B cell (primary cell): ENCODE measurements at regions not wholly inside any gene's neighbourhood (a gene's known extent, or its start where the extent isn't known, plus 50 kb on each side); places are given as distances from the start of the nearest gene placed in this dataset.

ENCODE experiments used
- ATAC-seq: fragments of 200-7000 bp; cut with Tn5 transposase; one replicate; pipeline ENCODE4 v1.10.0; 2021; ENCODE audit warnings: low read depth, mild to moderate bottlenecking, moderate number of reproducible peaks, moderate library complexity
- CTCF ChIA-PET: fragments of 350-600 bp; sonication (Branson Sonifier 250); formaldehyde crosslinking; loops from one replicate; lab custom pipeline; 2021; ENCODE audit warnings: antibody characterized with exemption, inconsistent platforms; lab: Charles Lee
- POLR2A ChIA-PET: fragments of 350-600 bp; sonication (Branson Sonifier 250); formaldehyde crosslinking; loops from one replicate; lab custom pipeline; 2021; ENCODE audit warnings: antibody characterized with exemption; lab: Charles Lee
- DNase-seq: peaks from one replicate; pipeline ENCODE4 v3.0.0; 2013
- H2AFZ ChIP-seq: 2 replicates; pipeline ENCODE4 v1.6.1; 2012; ENCODE audit warnings: mild to moderate bottlenecking, low read depth, low read length; ENCODE audit not compliant: insufficient read depth, poor library complexity, severe bottlenecking
- H3K27ac ChIP-seq, 2 donors: 1 replicate in 1 of 2; 2 replicates in 1 of 2; pipeline ENCODE4 v1.5.1; 2012 to 2013; ENCODE audit warnings: low read length in 2 of 2, mild to moderate bottlenecking in 2 of 2, moderate library complexity in 1 of 2
- H3K27me3 ChIP-seq, 4 experiments: fragments of 200-600 bp in 1 of 4; sonication (generic) in 1 of 4; replicated peaks in 1 of 4; 1 replicate in 2 of 4; 2 replicates in 2 of 4; pipeline versions ENCODE4 v1.6.1 to v1.7.0; 2013 to 2016; ENCODE audit warnings: low read length in 3 of 4, mild to moderate bottlenecking in 2 of 4, mixed read lengths in 1 of 4, moderate library complexity in 1 of 4; ENCODE audit not compliant: insufficient read depth in 4 of 4, control insufficient read depth in 3 of 4; ENCODE audit errors: control extremely low read depth in 1 of 4
- H3K36me3 ChIP-seq, 2 experiments: replicated peaks in 1 of 2; 1 replicate in 1 of 2; 2 replicates in 1 of 2; pipeline versions ENCODE4 v1.6.1 to v1.7.1; 2013; ENCODE audit warnings: low read length in 1 of 2; ENCODE audit not compliant: insufficient read depth in 2 of 2, control insufficient read depth in 1 of 2; ENCODE audit errors: control extremely low read depth in 1 of 2, extremely low read depth in 1 of 2
- H3K4me1 ChIP-seq, 2 donors: fragments of 200-600 bp in 1 of 2; sonication (generic) in 1 of 2; 1 replicate in 1 of 2; 2 replicates in 1 of 2; pipeline versions ENCODE4 v1.5.1 to v1.6.1; 2013 to 2017; ENCODE audit warnings: low read length in 2 of 2; ENCODE audit not compliant: control insufficient read depth in 2 of 2, insufficient read depth in 2 of 2
- H3K4me2 ChIP-seq: replicated peaks from 2 replicates; pipeline ENCODE3; 2012; ENCODE audit warnings: mild to moderate bottlenecking, low read depth, low read length; ENCODE audit not compliant: poor library complexity, severe bottlenecking
- H3K4me3 ChIP-seq, 5 experiments: fragments of 200-600 bp in 1 of 5; sonication (generic) in 1 of 5; 1 replicate in 3 of 5; 2 replicates in 2 of 5; pipeline versions ENCODE4 v1.5.1 to v1.7.0; 2011 to 2016; ENCODE audit warnings: low read length in 4 of 5, mild to moderate bottlenecking in 4 of 5, low read depth in 2 of 5, control low read depth in 1 of 5, moderate library complexity in 1 of 5; ENCODE audit not compliant: insufficient read depth in 1 of 5; ENCODE audit errors: control extremely low read depth in 1 of 5, extremely low read depth in 1 of 5
- H3K79me2 ChIP-seq: fragments of 200-600 bp; sonication (generic); one replicate; pipeline ENCODE4 v1.6.0; 2016; ENCODE audit warnings: low read length; ENCODE audit not compliant: control insufficient read depth, insufficient read depth
- H3K9ac ChIP-seq: fragments of 200-600 bp; sonication (generic); 2 replicates; pipeline ENCODE4 v1.6.1; 2017; ENCODE audit warnings: mild to moderate bottlenecking, low read length, moderate library complexity
- H3K9me3 ChIP-seq, 3 donors: one replicate each; pipeline versions ENCODE4 v1.6.1 to v1.7.1; 2013; ENCODE audit warnings: low read length in 2 of 3; ENCODE audit not compliant: control insufficient read depth in 2 of 3, insufficient read depth in 1 of 3; ENCODE audit errors: control extremely low read depth in 1 of 3
- H4K20me1 ChIP-seq: 2 replicates; pipeline ENCODE4 v1.6.0; 2012; ENCODE audit warnings: mild to moderate bottlenecking, low read length; ENCODE audit not compliant: insufficient read depth, control insufficient read depth, poor library complexity, severe bottlenecking
- H3K27ac Mint-ChIP-seq: one replicate; pipeline ENCODE4 v1.8.0; 2021; ENCODE audit warnings: mixed read lengths
- H3K27me3 Mint-ChIP-seq: one replicate; pipeline ENCODE4 v1.8.0; 2021; ENCODE audit warnings: mixed read lengths
- H3K4me1 Mint-ChIP-seq: one replicate; pipeline ENCODE4 v1.8.0; 2021; ENCODE audit warnings: mixed read lengths
- H3K4me3 Mint-ChIP-seq: one replicate; pipeline ENCODE4 v1.8.0; 2021; ENCODE audit warnings: mixed read lengths
- H3K9me3 Mint-ChIP-seq: one replicate; pipeline ENCODE4 v1.8.0; 2022; ENCODE audit warnings: mixed read lengths; ENCODE audit not compliant: insufficient read depth
- CTCF ChIP-seq: fragments of 200-600 bp; IDR thresholded peaks from one replicate; pipeline ENCODE4 v1.8.0; 2022; ENCODE audit warnings: antibody characterized with exemption, mild to moderate bottlenecking
- EZH2 ChIP-seq: IDR thresholded peaks from 2 replicates; pipeline ENCODE4 v1.6.1; 2012; ENCODE audit warnings: borderline replicate concordance, low read depth, mild to moderate bottlenecking, moderate library complexity, low read length; ENCODE audit not compliant: insufficient read depth, poor library complexity, severe bottlenecking
- WGBS: methylation state at CpG from one replicate; pipeline ENCODE4 v1.1.5; 2013; ENCODE audit warnings: missing lambda C conversion rate; ENCODE audit not compliant: insufficient coverage; 5-methylcytosine and 5-hydroxymethylcytosine counted together
- intact Hi-C: fragments of 100-400 bp; cut with micrococcal nuclease; formaldehyde crosslinking; loops from one replicate; pipeline ENCODE4 v1.10.0; 2022

DNA sequence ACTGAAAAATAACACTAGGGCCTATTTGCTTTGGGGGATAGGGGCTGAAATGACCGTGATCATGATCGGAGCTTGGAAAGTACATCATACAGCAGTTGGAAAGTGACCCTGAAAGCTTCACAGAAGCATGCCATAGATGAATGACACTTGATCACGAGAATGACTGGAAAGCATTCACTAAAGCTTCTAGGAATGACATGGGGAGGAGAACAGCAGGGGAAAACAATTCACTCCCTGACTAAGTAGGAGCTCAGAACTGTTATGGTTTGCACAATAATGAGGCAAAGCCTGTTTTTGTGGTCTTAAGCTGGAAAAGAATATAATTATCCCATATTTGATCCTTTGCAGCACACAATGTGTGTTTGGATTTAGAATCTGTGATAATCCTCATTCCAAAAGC lies 237.5 kb downstream of the NOL4 start:
- no peaks in the 10 kb centered on the region for H3K4me1 Mint-ChIP-seq
- no peak overlapping the region for H3K27ac ChIP-seq
- H3K9me3 Mint-ChIP-seq, result no peaks in the 10 kb centered on the region
- H3K4me3 ChIP-seq, result no peak overlapping the region
- 72% methylated on average over 3 of the region's 3 CpGs for WGBS
- H3K27me3 Mint-ChIP-seq, result no peaks in the 10 kb centered on the region
- H3K9ac ChIP-seq, result no peak overlapping the region
- H3K4me3 Mint-ChIP-seq, result no peak overlapping the region
- no peak overlapping the region for H3K27ac Mint-ChIP-seq
- H3K79me2 ChIP-seq, result no peaks in the 10 kb centered on the region
- no peak overlapping the region for H3K4me2 ChIP-seq
- H3K27me3 ChIP-seq, result no peaks in the 10 kb centered on the region
- H3K36me3 ChIP-seq, result no peaks in the 10 kb centered on the region
- TF ChIP-seq EZH2 (no peak), CTCF (no peak)
- H3K4me1 ChIP-seq, result no peaks in the 10 kb centered on the region
- DNase-seq (no peak), ATAC-seq (no peak)
- intact Hi-C loops, result no loop called here
- H4K20me1 ChIP-seq, result no peaks in the 10 kb centered on the region
- POLR2A ChIA-PET, result no interaction called here
- H2AFZ ChIP-seq, result no peak overlapping the region
- CTCF ChIA-PET, result no interaction called here
- H3K9me3 ChIP-seq, result no peaks in the 10 kb centered on the region

DNA sequence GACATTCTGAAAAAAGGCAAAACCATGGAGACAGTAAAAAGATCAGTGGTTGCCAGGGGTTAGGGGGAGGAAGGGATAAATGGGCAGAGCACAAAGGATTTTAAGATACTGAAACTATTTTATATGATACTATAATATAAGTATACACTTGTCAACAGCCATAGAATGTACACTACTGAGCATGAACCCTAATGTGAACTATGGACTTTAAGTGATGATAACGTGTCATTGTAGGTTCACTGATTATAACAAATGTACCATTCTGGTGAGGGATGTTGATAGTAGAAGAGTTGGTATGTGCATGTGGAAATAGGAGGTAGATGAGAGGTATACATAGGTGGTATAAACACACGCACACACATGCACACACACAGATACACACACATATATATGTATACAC lies 241.6 kb downstream of the NOL4 start:
- Histone ChIP-seq H3K4me1 (no peaks in the 10 kb centered on the region), H3K27me3 (no peaks in the 10 kb centered on the region), H4K20me1 (no peaks in the 10 kb centered on the region), H2AFZ (no peak overlapping the region), H3K9ac (no peak overlapping the region), H3K9me3 (no peaks in the 10 kb centered on the region), H3K79me2 (no peaks in the 10 kb centered on the region), H3K36me3 (no peaks in the 10 kb centered on the region), H3K4me2 (no peak overlapping the region), H3K27ac (no peak overlapping the region), H3K4me3 (no peak overlapping the region)
- no peak for TF ChIP-seq EZH2
- TF ChIP-seq CTCF, result no peak
- ATAC-seq (no peak), DNase-seq (no peak)
- intact Hi-C loops, result no loop called here
- ChIA-PET CTCF (no interaction called here), POLR2A (no interaction called here)
- Mint-ChIP-seq H3K27me3 (no peaks in the 10 kb centered on the region), H3K27ac (no peak overlapping the region), H3K4me3 (no peak overlapping the region), H3K9me3 (no peaks in the 10 kb centered on the region), H3K4me1 (no peaks in the 10 kb centered on the region)
- WGBS, result no CpG with 5 or more reads among the region's 2 CpGs
